ENCODE measurements at regions not wholly inside any gene's neighbourhood (a gene's known extent, or its start where the extent isn't known, plus 50 kb on each side); places are given as distances from the start of the nearest gene placed in this dataset.

DNA sequence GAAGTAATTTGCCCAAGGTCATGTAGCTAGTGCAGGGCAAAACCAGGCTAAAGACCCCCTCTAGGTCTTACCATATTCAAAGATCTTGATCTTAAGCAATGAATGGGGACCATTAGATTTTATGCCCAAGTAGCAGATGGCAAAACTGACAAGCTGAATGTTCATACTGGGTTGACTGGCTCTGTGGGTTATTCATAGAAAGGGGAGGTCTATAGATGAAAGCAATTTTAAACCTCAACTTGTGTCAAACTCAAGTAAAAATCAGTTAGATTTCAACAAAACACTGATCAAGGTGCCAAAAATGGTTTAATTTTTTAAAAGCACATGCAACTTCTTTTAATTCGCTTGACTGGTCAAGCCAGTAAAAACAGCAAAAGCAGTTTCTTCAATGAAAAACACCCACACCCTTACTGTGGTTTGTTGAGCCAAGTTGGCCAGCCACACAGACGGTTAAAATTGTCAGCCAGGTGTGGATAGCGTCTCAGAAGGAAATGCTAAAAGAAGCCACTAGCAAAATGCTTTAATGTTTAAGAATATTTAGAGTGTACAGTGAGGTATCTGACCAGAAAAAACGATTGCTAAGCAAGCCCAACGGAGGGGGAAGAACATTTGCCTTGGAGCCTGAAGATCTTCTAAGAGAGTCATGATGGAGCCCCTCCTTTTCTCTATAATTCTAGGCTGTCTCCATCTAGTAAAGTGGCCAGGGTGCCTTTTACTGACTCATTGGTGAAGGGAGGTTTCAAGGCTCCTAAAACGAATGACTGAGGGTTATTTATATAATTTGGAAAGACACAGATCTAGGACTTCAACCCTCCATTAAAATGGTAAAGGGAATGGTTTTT lies 539.6 kb upstream of the CLINT1 start:
- in situ Hi-C loops (cut with HindIII; ENCODE audit: low pct_unique_long_range_greater_than_20kb, low sequenced_read_pairs), result no loop called here
- peak; percentile 22 for DNase-seq (ENCODE audit: low read depth)

DNA sequence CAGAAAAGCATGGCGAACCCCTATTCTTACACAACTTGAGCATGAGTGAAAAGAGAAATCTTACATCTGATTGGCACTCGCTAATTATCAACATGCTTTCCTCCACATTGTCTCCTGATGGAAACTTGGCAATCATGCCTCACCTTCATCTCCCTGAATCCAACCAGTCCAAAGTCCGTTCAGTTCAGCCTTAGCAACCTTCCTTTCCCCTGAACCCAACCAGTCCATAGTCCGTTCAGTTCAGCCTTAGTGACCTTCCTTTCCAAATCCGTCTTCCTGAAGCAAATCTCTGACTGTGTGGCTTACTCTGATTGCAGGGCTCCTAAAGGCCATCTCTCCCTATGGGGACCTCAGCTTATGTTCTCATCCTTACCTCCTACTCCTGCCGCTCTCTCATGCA lies 538.3 kb upstream of the CLINT1 start:
- DNase-seq (ENCODE audit: low read depth), result no peak
- in situ Hi-C loops (cut with HindIII; ENCODE audit: low pct_unique_long_range_greater_than_20kb, low sequenced_read_pairs), result no loop called here

DNA sequence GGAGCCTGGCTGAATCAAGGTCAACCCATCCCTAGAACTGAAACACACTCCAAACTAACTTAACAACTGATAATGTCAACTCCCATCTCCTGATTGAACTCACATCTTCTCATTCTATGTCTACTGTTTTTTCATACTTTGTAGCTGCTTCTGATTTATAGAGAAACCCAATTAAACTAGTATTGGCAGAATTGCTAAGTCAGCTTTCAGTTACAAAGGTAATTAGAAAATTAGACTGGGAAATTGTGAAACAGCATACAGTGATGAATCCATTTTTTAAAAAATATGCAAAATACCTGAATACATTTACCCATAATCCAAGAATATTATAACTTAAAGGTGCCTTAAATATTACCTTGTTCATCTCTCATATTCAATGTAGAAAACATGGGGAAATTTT lies 535.2 kb upstream of the CLINT1 start:
- in situ Hi-C loops (cut with HindIII; ENCODE audit: low pct_unique_long_range_greater_than_20kb, low sequenced_read_pairs), result no loop called here
- DNase-seq (ENCODE audit: low read depth), result no peak

DNA sequence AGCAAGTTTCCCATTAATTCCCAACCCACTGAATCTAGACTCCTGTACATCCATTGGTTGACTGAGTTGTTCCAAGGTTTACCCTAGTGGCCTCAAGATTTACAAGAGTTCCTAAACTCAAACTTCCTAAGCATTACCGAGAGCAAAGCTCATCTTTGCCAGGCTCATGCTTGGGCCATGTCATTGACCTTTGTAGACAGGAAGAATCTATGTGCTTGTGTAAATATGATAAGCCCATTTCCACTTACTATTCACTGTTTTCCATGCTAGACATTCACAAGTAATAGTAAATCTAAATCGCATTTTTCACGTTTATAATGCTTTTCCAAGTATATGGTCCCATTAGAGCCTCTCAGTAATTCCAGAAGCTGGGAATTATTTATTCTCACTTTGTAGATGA lies 534.5 kb upstream of the CLINT1 start:
- in situ Hi-C loops (cut with HindIII; ENCODE audit: low pct_unique_long_range_greater_than_20kb, low sequenced_read_pairs), result no loop called here

DNA sequence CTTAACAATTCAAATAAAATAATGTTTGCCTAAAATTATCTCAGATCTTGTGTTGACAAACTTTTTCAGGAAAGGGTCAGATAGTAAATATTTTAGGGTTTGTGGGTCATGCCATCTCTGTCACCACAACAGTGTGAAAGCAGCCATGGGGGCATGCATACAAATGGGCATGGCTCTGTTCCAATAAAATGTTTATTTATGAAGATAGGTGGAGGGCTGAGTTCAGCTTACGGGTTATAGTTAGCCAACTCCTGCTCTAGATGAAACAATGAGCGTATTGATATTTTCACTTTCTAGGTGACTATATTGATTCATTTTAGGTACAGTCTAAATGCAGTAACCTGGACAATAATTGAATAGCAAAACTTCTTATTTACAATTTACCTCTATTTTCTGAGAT lies 533.8 kb upstream of the CLINT1 start:
- no peak for DNase-seq (ENCODE audit: low read depth)
- in situ Hi-C loops (cut with HindIII; ENCODE audit: low pct_unique_long_range_greater_than_20kb, low sequenced_read_pairs), result no loop called here

More for the DNA sequence above, 534.5 kb upstream of the CLINT1 start:
- DNase-seq (ENCODE audit: low read depth), result no peak

DNA sequence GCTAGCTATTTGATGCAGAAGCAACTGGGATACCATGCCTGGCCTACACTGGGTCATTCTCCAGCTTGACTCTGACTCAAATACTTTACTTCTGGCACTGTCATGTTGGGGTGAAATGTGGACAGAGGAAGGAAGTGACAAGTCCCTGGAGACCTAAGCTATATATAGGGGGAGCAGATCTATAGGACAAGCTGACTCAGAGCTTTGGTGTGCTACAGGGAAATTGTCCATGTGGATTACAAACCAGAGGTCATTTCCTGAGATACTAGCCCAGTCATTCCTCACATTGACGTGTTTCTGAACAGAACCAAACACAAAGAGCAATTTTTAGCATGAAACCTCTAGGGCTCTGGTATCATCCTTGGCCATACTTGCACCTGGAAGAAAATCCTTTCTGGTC lies 531.6 kb upstream of the CLINT1 start:
- in situ Hi-C loops (cut with HindIII; ENCODE audit: low pct_unique_long_range_greater_than_20kb, low sequenced_read_pairs), result no loop called here

DNA sequence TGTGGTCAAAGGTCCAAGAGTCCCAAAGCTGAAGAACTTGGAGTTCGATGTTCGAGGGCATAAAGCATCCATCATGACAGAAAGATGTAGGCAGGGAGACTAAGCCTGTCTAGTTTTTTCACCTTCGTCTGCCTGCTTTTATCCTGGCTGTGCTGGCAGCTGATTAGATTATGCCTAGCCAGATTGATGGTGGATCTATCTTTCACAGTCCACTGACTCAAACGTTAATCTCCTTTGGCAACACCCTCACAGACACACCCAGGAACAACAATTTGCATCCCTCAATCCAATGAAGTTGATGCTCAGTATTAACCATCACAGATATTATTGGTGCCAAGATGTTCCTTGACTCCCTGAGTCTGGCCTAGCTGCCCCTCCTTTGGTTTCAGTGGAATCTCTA lies 530.8 kb upstream of the CLINT1 start:
- in situ Hi-C loops (cut with HindIII; ENCODE audit: low pct_unique_long_range_greater_than_20kb, low sequenced_read_pairs), result no loop called here
- DNase-seq (ENCODE audit: low read depth), result no peak

More for the DNA sequence above, 531.6 kb upstream of the CLINT1 start:
- DNase-seq (ENCODE audit: low read depth), result no peak

DNA sequence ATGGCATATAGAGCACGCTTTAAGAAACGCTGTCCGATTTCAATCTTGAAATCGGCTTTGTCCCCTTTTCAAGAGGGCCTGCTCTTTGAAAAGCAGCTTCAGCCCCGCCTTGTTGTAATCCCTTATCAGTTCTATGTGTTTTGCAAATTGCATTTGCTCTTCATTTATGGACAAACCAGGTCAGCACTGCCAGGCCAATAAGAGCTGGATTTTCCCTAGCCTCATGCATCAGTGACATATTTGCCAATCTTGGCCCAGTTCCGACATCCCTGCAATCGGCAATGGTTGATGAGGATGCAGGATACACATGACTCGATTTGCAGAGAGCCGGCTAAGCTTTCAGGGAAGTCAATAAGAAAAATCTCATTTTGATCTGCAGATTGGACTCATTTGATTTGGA lies 529.1 kb upstream of the CLINT1 start:
- in situ Hi-C loops (cut with HindIII; ENCODE audit: low pct_unique_long_range_greater_than_20kb, low sequenced_read_pairs), result no loop called here
- DNase-seq (ENCODE audit: low read depth), result no peak

DNA sequence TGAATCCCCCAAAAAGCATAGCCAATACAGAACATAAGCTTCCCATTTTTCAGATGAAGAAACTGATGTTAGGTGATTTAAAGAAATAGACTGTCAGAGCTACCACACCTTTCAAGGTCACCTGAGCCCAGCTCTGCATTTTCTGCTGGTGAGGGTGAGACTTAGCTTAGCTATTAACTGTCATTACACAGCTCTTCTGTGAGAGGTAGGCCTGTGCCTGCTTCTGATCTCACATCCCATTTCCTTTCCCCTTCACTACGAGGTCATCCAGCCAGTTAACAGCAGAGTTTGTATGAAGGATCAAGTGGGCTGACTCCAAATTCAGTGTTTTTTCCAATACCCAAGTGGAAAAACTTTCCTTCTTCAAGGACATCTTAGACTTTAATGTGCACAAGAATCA lies 528.6 kb upstream of the CLINT1 start:
- in situ Hi-C loops (cut with HindIII; ENCODE audit: low pct_unique_long_range_greater_than_20kb, low sequenced_read_pairs), result no loop called here
- DNase-seq (ENCODE audit: low read depth), result no peak

DNA sequence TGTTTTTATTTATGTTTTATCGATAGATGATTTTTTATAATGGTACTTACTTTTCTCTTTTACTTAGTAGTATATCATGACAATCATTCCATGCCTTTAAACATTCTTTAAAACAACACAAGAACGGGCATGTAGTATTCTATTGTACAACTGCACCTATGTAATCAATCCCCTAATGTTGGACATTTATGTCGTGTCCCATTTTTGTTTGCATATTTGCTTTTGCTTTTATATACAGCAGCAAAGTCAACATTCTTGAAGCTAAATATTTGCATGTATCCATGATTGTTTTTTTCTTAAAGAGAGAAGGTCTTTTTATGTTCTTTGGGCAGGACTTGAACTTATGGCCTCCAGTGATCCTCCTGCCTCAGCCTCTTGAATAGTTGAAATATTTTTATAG lies 527.0 kb upstream of the CLINT1 start:
- no peak for DNase-seq (ENCODE audit: low read depth)
- in situ Hi-C loops (cut with HindIII; ENCODE audit: low pct_unique_long_range_greater_than_20kb, low sequenced_read_pairs), result no loop called here

DNA sequence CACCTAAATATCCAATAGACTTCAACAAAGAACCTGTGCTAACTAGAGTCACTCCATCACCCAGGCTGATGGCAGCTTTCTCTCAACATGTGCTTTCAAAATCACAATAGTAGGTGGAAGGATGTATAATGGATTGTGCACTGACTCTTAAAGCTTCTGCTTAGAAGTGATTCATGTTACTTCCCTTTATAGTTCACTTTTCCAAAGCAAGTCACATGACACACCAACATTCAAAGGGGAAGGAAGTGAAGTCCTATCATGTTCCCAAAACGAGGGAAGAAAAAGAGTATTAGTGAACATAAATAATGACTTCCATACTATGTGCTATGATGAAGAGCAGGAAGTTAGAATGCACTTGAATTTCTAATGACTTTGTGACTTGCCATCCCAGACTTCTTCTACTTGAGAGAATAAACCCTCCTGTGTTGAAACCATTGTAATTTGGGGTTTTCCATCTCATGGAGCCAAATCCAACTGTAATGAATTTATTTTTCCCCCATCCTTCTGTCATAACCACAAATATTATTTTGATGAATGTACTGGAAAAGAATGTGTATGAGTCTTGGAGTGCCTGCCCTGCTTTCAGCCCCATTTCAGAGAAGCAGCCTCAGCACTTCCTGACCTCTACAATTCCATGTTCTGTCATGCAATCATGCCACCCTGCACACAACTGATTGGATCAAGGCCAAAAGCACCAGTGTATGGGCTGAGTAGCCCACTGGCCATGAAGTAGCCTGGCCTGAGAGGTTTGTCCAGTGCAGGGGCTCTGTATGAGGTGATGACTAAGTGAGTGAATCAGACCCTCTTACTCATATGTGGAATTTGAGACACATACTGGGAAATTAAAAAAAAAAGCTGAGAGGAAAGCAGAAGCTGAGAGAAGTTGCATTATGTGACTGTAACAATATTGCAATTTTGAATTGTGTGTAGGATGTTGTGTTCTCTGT lies 525.9 kb upstream of the CLINT1 start:
- peak; percentile 75 for DNase-seq (ENCODE audit: low read depth)
- in situ Hi-C loops (cut with HindIII; ENCODE audit: low pct_unique_long_range_greater_than_20kb, low sequenced_read_pairs), result no loop called here

DNA sequence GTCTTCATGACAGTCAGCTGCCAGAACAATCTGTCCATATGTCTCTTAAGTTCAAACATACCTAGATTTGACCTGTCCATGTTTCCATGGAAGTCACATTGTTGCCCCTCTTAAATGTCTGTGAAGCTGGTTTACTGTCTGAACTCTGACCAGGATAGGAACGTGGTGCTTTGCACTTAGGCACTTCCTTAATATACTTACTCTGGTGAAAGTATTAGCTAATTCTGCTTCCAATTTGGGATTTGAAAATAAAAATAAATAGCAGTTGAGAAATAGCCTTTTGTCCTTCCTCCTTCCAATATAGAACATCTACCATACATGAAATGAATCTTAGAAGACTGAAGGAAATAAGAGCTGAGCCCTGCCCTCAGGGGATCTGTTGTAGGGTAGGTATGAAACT lies 524.5 kb upstream of the CLINT1 start:
- DNase-seq (ENCODE audit: low read depth), result no peak
- in situ Hi-C loops (cut with HindIII; ENCODE audit: low pct_unique_long_range_greater_than_20kb, low sequenced_read_pairs), result no loop called here

DNA sequence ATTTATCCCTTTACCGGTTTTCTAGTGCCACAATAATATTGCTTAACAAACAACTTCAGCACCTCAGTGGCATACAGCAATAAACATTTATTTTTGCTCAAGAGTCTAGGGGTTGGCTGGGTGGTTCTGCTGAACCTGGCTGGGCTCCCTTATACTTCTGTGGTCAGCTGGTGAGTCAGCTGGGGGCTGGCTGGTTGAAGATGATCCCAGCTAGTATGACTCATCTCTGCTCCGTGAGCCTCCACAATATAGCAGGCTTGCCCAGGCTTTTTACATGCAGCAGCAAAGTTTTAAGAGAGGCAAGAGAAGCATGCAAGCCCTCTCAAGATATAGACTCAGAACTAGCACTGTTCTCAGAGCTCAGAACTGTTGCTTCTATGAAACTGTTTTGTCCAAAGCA lies 523.5 kb upstream of the CLINT1 start:
- in situ Hi-C loops (cut with HindIII; ENCODE audit: low pct_unique_long_range_greater_than_20kb, low sequenced_read_pairs), result no loop called here
- peak; percentile 80 for DNase-seq (ENCODE audit: low read depth)

DNA sequence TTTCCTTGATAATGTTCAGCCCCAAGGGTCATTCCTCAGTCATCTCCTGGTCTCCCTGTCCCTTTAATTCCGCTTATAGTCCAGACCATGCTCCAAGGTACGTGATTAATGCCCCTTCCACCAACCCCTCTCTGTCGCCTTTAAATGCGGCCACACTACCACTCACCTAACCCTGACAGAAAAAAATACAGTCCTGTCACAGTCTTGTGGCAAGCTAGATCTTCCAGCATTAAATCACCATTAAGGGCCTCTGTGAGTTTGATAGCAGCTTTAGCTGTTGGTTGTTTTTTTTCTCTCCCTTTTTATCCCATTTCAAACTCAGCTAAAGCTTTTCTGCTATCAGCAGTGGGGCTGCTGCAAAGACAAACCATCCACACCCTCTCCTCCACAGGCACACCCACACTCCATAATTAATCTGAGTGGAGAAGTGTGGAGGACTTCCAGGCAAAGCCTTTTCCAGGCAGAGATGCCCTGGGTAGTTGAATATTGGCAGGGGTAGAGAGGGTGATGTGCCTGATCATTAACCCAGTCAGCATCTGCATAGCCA lies 522.7 kb upstream of the CLINT1 start:
- DNase-seq (ENCODE audit: low read depth), result no peak
- in situ Hi-C loops (cut with HindIII; ENCODE audit: low pct_unique_long_range_greater_than_20kb, low sequenced_read_pairs), result no loop called here

DNA sequence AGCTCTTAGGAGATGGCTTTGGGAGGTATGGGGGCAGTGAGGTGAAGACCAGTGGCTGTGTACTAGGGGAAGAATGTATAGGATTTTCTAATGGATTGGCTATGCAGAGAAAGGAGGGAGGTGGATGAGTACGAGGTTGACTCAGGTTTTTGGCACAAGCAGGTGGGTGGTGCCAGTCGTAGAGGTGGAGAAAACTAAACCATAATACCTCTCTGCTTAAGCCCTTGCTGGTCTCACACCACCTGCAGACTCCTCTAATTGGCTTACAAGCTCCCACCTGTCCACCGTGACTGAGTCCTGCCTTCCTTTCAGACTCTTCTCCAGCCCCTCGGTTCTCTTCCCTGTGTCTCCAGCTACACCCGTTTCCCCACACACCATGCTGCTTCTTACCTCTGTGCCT lies 521.7 kb upstream of the CLINT1 start:
- DNase-seq (ENCODE audit: low read depth), result no peak
- in situ Hi-C loops (cut with HindIII; ENCODE audit: low pct_unique_long_range_greater_than_20kb, low sequenced_read_pairs), result no loop called here

DNA sequence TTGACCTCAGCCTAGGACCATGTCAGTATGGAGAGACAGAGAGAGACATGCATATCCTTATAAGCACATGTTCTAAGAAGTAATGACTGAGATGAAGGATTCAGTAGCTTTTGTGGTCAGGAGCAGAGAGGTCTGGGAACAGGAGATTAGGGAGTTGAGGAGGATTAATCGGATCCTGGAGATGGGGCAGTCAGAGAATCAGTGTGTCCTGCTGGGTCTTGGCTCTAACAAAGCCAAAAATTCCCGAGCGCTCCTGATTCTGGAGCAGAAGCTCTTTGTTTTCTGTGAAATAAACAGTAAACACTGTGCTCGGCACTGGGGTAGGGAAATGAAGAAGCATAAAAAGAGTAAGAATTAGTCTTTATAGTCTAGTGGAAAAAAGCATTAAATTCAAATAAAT lies 520.0 kb upstream of the CLINT1 start:
- no peak for DNase-seq (ENCODE audit: low read depth)
- in situ Hi-C loops (cut with HindIII; ENCODE audit: low pct_unique_long_range_greater_than_20kb, low sequenced_read_pairs), result no loop called here

DNA sequence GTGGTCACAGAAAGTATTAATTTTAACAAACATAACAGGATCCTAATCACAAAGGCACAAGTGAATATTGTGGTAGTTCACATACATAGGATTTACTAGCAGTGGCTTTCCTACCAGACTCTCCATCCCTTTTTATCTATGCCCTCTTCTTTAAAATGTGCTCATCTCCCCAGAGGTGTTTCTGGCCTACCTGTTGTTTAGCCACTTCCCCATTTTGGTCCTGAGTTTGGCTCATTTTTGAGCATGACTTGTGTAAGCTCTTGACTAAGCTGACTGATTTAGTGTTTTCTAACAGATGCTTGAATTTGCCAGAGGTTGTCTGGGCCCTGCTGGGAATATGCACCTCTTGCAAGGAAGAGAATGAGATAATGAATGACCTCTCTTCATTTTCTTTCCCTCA lies 517.7 kb upstream of the CLINT1 start:
- no peak for DNase-seq (ENCODE audit: low read depth)
- in situ Hi-C loops (cut with HindIII; ENCODE audit: low pct_unique_long_range_greater_than_20kb, low sequenced_read_pairs), result no loop called here

DNA sequence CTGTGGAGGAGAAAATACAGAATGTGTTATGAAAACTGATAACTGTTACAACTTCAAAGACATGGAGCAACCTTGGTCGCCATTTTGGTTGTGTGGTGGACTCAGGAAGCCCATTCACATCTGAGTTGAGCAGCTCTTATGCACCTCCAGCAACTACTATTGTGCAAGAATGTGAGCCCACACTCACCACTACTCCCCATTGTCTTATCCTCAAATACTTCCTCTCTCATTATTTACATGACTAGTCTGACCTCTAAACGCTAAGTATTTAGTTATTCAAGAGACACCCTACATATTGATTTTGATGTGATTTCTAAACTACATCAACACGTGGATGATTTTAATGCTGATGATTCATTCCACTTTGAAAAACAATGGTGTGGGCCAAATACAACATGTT lies 516.6 kb upstream of the CLINT1 start:
- in situ Hi-C loops (cut with HindIII; ENCODE audit: low pct_unique_long_range_greater_than_20kb, low sequenced_read_pairs), result no loop called here
- no peak for DNase-seq (ENCODE audit: low read depth)
